ENCODE measurements at regions not wholly inside any gene's neighbourhood (a gene's known extent, or its start where the extent isn't known, plus 50 kb on each side); places are given as distances from the start of the nearest gene placed in this dataset.

DNA sequence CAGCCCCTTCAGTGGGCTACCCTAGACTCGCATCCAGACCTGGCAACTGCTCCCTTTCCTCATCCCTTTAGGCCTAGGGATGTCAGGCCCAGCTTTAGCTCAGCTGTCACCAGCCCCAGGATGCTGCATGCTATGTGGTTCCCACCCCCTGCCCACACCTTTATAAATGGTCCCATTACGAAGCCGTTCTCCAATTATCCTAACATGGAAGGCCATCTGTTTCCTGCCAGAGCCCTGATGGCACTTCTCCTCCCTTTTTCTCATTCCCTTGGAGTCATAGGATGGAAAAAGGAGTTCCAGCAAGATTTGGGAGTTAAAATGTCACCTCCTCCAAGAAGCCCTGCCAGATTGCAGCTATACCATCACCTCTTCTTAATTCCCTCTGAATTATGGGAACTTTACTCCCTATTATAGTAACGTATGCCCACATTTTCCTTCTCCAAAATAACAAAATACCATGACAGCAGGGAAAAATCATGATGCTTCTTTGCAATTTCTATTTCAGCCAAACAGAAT, 205.0 kb upstream of the GRIK3 start (continued):
- TF ChIP-seq, protein P1, sequence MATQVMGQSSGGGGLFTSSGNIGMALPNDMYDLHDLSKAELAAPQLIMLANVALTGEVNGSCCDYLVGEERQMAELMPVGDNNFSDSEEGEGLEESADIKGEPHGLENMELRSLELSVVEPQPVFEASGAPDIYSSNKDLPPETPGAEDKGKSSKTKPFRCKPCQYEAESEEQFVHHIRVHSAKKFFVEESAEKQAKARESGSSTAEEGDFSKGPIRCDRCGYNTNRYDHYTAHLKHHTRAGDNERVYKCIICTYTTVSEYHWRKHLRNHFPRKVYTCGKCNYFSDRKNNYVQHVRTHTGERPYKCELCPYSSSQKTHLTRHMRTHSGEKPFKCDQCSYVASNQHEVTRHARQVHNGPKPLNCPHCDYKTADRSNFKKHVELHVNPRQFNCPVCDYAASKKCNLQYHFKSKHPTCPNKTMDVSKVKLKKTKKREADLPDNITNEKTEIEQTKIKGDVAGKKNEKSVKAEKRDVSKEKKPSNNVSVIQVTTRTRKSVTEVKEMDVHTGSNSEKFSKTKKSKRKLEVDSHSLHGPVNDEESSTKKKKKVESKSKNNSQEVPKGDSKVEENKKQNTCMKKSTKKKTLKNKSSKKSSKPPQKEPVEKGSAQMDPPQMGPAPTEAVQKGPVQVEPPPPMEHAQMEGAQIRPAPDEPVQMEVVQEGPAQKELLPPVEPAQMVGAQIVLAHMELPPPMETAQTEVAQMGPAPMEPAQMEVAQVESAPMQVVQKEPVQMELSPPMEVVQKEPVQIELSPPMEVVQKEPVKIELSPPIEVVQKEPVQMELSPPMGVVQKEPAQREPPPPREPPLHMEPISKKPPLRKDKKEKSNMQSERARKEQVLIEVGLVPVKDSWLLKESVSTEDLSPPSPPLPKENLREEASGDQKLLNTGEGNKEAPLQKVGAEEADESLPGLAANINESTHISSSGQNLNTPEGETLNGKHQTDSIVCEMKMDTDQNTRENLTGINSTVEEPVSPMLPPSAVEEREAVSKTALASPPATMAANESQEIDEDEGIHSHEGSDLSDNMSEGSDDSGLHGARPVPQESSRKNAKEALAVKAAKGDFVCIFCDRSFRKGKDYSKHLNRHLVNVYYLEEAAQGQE (tag by site-specific recombination; IDR thresholded peaks at IDR 0.05) = no peak
- TF ChIP-seq, protein P2, sequence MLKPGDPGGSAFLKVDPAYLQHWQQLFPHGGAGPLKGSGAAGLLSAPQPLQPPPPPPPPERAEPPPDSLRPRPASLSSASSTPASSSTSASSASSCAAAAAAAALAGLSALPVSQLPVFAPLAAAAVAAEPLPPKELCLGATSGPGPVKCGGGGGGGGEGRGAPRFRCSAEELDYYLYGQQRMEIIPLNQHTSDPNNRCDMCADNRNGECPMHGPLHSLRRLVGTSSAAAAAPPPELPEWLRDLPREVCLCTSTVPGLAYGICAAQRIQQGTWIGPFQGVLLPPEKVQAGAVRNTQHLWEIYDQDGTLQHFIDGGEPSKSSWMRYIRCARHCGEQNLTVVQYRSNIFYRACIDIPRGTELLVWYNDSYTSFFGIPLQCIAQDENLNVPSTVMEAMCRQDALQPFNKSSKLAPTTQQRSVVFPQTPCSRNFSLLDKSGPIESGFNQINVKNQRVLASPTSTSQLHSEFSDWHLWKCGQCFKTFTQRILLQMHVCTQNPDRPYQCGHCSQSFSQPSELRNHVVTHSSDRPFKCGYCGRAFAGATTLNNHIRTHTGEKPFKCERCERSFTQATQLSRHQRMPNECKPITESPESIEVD (tag by site-specific recombination; IDR thresholded peaks at IDR 0.05) = no peak
- no peak for TF ChIP-seq GFI1B (tag by site-specific recombination; IDR thresholded peaks at IDR 0.05)
- TF ChIP-seq, protein P3, sequence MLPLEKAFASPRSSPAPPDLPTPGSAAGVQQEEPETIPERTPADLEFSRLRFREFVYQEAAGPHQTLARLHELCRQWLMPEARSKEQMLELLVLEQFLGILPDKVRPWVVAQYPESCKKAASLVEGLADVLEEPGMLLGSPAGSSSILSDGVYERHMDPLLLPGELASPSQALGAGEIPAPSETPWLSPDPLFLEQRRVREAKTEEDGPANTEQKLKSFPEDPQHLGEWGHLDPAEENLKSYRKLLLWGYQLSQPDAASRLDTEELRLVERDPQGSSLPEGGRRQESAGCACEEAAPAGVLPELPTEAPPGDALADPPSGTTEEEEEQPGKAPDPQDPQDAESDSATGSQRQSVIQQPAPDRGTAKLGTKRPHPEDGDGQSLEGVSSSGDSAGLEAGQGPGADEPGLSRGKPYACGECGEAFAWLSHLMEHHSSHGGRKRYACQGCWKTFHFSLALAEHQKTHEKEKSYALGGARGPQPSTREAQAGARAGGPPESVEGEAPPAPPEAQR (tag by site-specific recombination; IDR thresholded peaks at IDR 0.05) = no peak
- TF ChIP-seq ZNF776 (tag by site-specific recombination; IDR thresholded peaks at IDR 0.05; ENCODE audit: borderline replicate concordance) = no peak
- no peak for TF ChIP-seq ZNF561 (tag by site-specific recombination; IDR thresholded peaks at IDR 0.05; ENCODE audit: borderline replicate concordance)
- TF ChIP-seq MEIS1 (CRISPR knock-in tag; IDR thresholded peaks at IDR 0.05; ENCODE audit: borderline replicate concordance) = no peak

DNA sequence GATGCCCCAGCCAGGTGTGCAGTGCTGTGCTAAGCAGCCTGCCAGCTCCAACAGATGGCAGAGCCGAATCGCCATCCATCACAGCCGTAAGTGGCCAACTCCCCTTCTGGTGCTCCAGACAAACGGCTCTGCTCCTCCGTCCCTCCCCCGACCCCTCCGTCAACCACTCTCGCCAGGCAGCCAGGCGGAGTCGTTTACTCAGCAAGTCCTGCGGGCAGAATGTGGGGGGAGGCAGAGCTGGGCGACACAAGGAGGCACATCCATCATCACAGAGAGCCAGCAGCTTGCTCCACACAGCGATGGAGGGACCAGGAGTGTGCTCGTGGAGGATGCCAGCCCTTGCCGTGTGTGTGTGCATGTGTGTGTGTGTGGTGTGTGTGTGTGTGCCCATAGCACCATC, 206.6 kb upstream of the GRIK3 start:
- Histone ChIP-seq H3K36me3 (ENCODE audit: control insufficient read depth in 2 of 2, insufficient read depth in 1 of 2, low read length in 2 of 2) (no peaks in the 10 kb centered on the region), H3K4me1 (ENCODE audit: control insufficient read depth, insufficient read depth, low read length) (no peaks in the 10 kb centered on the region), H3K4me3 (ENCODE audit: low read depth, low read length) (no peak overlapping the region), H3K27ac (ENCODE audit: extremely low read depth, low read depth, low read length) (no peak overlapping the region), H3K9me3 (ENCODE audit: control insufficient read depth, insufficient read depth, low read depth, low read length) (no peaks in the 10 kb centered on the region)
- POLR2A ChIA-PET = no interaction called here
- TF ChIP-seq ZIC2 (tag by site-specific recombination; IDR thresholded peaks at IDR 0.05) (0 out of 2 replicates have a peak, but pooled peaks have one; percentile 16), ZNF596 (tag by site-specific recombination; IDR thresholded peaks at IDR 0.05) (no peak), ZNF571 (tag by site-specific recombination; IDR thresholded peaks at IDR 0.05) (no peak)
- CTCF ChIA-PET = no interaction called here

DNA sequence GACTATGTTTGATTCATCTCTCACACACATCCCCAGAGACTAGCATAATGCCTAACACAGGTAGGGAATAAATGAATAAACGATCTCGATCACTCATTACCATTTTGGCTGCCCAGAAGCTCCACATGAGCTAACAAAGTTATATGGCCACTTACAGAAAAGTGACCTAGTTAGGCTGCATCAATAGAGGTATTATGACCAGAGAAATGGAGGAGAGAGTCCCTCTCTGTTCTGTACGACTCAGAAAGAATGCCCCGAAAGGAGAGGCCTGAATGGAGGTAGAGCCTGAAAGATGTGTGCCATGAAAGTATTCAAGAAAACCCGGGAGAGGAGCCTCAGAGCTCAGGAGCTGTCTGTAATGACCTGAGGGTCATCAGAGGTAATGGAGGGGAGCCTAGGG, 208.2 kb upstream of the GRIK3 start:
- no peak overlapping the region for H3K27ac ChIP-seq (ENCODE audit: extremely low read depth, low read depth, low read length)
- POLR2A ChIA-PET = interaction anchor here (0.6 kb wide), 1 partner anchor 17 kb away, joined by 3 read pairs; no protein-coding TSS in a partner anchor
- no peaks in the 10 kb centered on the region for H3K36me3 ChIP-seq (ENCODE audit: control insufficient read depth in 2 of 2, insufficient read depth in 1 of 2, low read length in 2 of 2)
- no peaks in the 10 kb centered on the region for H3K9me3 ChIP-seq (ENCODE audit: control insufficient read depth, insufficient read depth, low read depth, low read length)
- H3K4me3 ChIP-seq (ENCODE audit: low read depth, low read length) = no peak overlapping the region
- H3K4me1 ChIP-seq (ENCODE audit: control insufficient read depth, insufficient read depth, low read length) = no peaks in the 10 kb centered on the region
- CTCF ChIA-PET = no interaction called here
- TF ChIP-seq ZNF626 (tag by site-specific recombination; IDR thresholded peaks at IDR 0.05) = no peak
- TF ChIP-seq, protein P4, sequence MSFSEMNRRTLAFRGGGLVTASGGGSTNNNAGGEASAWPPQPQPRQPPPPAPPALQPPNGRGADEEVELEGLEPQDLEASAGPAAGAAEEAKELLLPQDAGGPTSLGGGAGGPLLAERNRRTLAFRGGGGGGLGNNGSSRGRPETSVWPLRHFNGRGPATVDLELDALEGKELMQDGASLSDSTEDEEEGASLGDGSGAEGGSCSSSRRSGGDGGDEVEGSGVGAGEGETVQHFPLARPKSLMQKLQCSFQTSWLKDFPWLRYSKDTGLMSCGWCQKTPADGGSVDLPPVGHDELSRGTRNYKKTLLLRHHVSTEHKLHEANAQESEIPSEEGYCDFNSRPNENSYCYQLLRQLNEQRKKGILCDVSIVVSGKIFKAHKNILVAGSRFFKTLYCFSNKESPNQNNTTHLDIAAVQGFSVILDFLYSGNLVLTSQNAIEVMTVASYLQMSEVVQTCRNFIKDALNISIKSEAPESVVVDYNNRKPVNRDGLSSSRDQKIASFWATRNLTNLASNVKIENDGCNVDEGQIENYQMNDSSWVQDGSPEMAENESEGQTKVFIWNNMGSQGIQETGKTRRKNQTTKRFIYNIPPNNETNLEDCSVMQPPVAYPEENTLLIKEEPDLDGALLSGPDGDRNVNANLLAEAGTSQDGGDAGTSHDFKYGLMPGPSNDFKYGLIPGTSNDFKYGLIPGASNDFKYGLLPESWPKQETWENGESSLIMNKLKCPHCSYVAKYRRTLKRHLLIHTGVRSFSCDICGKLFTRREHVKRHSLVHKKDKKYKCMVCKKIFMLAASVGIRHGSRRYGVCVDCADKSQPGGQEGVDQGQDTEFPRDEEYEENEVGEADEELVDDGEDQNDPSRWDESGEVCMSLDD (tag by site-specific recombination; IDR thresholded peaks at IDR 0.05) = no peak
- no peak for TF ChIP-seq GFI1B (tag by site-specific recombination; IDR thresholded peaks at IDR 0.05)
- TF ChIP-seq, protein P1 (tag by site-specific recombination; IDR thresholded peaks at IDR 0.05) = no peak
- no peak for TF ChIP-seq ZNF529 (tag by site-specific recombination; IDR thresholded peaks at IDR 0.05; ENCODE audit: insufficient replicate concordance)
- TF ChIP-seq, protein P5, sequence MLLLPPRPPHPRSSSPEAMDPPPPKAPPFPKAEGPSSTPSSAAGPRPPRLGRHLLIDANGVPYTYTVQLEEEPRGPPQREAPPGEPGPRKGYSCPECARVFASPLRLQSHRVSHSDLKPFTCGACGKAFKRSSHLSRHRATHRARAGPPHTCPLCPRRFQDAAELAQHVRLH (tag by site-specific recombination; IDR thresholded peaks at IDR 0.05) = no peak
- no peak for TF ChIP-seq ZNF335 (tag by site-specific recombination; conservative IDR thresholded peaks at IDR 0.05)
- TF ChIP-seq ZNF555 (tag by site-specific recombination; conservative IDR thresholded peaks at IDR 0.05) = no peak
- no peak for TF ChIP-seq KLF7 (tag by site-specific recombination; IDR thresholded peaks at IDR 0.05; ENCODE audit: borderline replicate concordance)
- no peak for TF ChIP-seq ZBTB7A (tag by site-specific recombination; IDR thresholded peaks at IDR 0.05; ENCODE audit: low read depth)
- TF ChIP-seq ZNF121 (tag by site-specific recombination; IDR thresholded peaks at IDR 0.05) = no peak

Data from HEK293 (cell line).